HFF-Myc (cell line): ENCODE measurements at regions not wholly inside any gene's neighbourhood (a gene's known extent, or its start where the extent isn't known, plus 50 kb on each side); places are given as distances from the start of the nearest gene placed in this dataset.

Source experiments
- DNase-seq: peaks from one replicate; pipeline ENCODE4 v3.0.0-alpha.2; 2011; ENCODE audit warnings: low read depth; ENCODE audit errors: extremely low read depth
- H3K4me3 ChIP-seq: replicated peaks from 2 replicates; pipeline ENCODE4 v1.5.1; 2011; ENCODE audit warnings: low read depth, mild to moderate bottlenecking, control low read depth, low read length
- TF ChIP-seq, protein P1 (sequence below): IDR thresholded peaks from 2 replicates; pipeline ENCODE4 v1.5.1; 2012; ENCODE audit warnings: mild to moderate bottlenecking, low read depth, low read length, control low read depth; ENCODE audit errors: missing control alignments

DNA sequence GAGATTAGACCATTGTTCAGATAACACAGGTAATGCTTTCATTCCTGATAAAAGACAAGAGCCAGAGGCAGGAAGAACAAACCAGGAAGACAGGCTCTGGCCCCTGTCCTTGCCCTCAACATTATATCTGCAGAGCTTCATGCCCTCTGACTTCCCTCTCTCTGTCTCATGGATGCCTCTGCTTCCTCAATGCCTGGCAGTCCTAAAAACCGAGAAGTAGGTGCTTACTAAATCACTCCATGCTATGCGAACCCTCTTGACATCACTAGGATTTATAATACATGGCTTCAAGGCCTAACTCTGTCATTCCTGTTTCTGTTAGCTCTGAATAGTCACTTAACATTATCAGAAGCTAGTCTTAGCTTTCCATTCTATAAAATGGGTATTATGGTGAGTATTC is 117.8 kb downstream of the TLR4 start:
- no peak for DNase-seq
- TF ChIP-seq, protein P1, sequence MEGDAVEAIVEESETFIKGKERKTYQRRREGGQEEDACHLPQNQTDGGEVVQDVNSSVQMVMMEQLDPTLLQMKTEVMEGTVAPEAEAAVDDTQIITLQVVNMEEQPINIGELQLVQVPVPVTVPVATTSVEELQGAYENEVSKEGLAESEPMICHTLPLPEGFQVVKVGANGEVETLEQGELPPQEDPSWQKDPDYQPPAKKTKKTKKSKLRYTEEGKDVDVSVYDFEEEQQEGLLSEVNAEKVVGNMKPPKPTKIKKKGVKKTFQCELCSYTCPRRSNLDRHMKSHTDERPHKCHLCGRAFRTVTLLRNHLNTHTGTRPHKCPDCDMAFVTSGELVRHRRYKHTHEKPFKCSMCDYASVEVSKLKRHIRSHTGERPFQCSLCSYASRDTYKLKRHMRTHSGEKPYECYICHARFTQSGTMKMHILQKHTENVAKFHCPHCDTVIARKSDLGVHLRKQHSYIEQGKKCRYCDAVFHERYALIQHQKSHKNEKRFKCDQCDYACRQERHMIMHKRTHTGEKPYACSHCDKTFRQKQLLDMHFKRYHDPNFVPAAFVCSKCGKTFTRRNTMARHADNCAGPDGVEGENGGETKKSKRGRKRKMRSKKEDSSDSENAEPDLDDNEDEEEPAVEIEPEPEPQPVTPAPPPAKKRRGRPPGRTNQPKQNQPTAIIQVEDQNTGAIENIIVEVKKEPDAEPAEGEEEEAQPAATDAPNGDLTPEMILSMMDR, result no peak
- H3K4me3 ChIP-seq, result no peak overlapping the region

GRCh38 chr9:117823576-117823975 is 119.4 kb downstream of the TLR4 start:
- DNase-seq, result no peak
- H3K4me3 ChIP-seq, result no peak overlapping the region
- TF ChIP-seq, protein P1, result no peak

- no peak overlapping the region for H3K4me3 ChIP-seq
- TF ChIP-seq, protein P1, result no peak
- DNase-seq, result no peak
Measured at GRCh38 chr9:117825609-117826347, 121.6 kb downstream of the TLR4 start.

DNA sequence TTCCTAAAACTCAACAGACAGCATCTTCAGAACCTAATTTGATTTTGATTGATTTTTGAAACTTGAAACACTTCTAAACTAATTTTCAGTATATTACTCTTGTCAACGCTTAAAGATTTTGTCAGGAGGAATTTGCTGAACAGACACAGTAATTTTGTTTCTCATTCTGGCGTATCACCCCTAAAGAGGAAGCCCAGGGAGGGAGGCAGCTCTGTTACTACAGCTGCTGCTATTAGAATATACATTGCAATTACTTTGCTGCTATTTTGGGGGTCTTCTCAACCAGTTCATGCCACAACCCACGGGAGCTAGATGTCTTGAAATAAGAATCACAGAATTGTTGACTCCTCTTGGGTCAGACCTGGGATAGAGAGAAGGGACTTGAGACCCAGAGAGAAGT is 122.6 kb downstream of the TLR4 start:
- TF ChIP-seq, protein P1, result no peak
- DNase-seq, result no peak
- H3K4me3 ChIP-seq, result no peak overlapping the region

DNA sequence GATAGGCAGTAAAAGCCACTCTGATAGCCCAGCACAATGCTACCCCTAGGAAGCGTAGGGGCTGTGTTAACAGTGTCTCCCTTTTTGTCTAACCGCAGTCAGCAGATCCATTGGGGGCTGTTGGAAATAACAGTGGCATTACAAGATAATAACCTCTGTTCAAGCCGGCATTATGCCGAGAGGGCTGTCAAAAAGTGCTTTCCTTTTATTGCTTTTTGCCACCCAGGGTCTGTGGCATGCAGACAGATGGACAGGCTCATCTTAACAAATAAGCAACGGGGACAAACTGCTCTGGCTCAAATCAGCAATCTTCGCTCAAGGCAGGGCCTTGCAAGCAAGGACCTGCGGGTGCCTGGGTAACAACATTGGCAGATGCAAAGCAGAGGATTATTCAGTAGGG is 123.3 kb downstream of the TLR4 start:
- TF ChIP-seq, protein P1, result no peak
- no peak for DNase-seq
- no peak overlapping the region for H3K4me3 ChIP-seq

DNA sequence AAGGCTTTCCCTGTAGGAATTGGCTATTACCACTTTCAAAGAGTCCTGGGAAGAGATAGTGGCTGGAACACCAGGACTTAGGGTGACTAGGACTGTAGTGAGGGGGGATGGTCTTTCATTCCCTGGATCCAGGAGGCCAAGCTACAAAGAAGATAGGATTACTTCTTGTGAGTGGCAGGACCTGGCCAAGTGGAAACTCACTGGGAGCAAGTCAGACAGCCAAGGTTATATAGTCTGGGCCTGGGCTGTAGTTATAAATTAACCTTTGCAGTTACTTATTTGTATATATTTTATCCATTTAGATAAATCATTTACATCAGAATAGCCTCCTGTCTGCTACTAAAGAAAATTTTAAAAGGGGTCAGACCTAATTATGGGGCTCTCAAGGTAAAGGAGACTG is 124.3 kb downstream of the TLR4 start:
- no peak overlapping the region for H3K4me3 ChIP-seq
- DNase-seq, result no peak
- TF ChIP-seq, protein P1, result no peak

- H3K4me3 ChIP-seq, result no peak overlapping the region
- TF ChIP-seq, protein P1, result no peak
- no peak for DNase-seq
Measured at GRCh38 chr9:117835798-117836197, 131.6 kb downstream of the TLR4 start.
